ENCODE measurements at regions not wholly inside any gene's neighbourhood (a gene's known extent, or its start where the extent isn't known, plus 50 kb on each side); places are given as distances from the start of the nearest gene placed in this dataset.

- DNase-seq (ENCODE audit: low read depth) = no peak
Measured at GRCh38 chr22:48695251-48695650, 1132.4 kb downstream of the BRD1 start.

- no peak for DNase-seq (ENCODE audit: low read depth)
Measured at GRCh38 chr22:48694296-48694883, 1133.3 kb downstream of the BRD1 start.

GRCh38 chr22:48693377-48694135 lies 1134.1 kb downstream of the BRD1 start:
- DNase-seq (ENCODE audit: low read depth) = no peak

GRCh38 chr22:48692734-48693376 lies 1134.8 kb downstream of the BRD1 start:
- no peak for DNase-seq (ENCODE audit: low read depth)

DNA sequence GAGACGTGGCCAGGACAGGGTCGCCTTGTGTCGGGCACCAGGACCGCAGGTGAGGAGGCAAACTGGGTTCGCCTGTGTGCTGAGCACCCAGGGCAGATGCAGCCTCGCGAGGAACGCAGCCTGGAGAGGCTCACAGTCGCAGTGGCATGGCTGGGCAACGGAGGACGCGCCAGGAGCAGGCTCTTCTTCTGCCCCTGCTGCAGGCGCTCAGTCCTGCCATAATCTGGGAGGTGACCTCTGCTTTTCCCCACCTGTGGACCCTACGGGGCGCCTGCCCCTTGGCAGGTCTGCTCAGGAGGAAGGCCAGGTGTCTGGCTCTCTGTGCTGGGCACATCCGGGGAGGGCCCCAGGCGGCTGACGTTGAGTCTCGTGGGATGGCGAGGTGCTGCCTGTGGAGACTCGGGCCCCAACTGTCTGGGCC lies 1136.2 kb downstream of the BRD1 start:
- no peak for DNase-seq (ENCODE audit: low read depth)

DNA sequence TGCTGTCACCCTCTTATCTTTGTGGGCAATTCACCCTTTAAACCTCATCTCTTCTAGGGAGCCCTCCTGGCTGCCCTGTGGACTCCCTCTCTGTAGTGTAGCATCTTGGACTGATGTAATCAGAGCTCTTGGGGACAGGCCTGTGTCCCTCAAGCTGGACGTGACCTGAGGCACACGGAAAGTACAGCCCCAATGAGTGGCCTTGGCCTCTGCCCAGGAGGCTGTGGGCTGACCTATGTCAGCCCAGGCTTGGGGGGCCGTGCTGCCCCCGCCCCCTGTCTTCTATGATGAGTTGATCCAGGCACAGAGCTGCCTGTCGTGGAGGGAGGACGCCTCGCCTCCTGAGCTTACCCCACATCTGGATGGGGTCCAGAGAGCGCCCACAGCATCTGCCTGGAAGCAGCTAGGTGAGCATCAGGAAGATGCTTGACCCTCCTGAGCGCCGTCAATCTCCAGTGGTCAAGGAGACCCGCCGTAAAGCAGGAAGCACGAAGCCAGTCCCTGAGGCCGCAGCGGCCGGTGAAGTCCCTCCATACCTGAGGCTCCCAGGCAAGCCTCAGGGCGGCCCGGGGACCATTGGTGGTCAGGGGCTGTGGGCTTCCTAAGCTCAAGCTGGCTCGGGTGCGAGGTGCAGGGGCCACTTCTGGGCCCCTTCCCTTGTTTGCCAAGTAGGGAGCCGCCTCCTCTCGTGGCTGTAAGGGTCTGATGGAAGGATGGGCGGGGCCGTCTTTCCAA lies 1136.9 kb downstream of the BRD1 start:
- DNase-seq (ENCODE audit: low read depth) = no peak

- no peak for DNase-seq (ENCODE audit: low read depth)
Measured at GRCh38 chr22:48689206-48689605, 1138.5 kb downstream of the BRD1 start.

DNA sequence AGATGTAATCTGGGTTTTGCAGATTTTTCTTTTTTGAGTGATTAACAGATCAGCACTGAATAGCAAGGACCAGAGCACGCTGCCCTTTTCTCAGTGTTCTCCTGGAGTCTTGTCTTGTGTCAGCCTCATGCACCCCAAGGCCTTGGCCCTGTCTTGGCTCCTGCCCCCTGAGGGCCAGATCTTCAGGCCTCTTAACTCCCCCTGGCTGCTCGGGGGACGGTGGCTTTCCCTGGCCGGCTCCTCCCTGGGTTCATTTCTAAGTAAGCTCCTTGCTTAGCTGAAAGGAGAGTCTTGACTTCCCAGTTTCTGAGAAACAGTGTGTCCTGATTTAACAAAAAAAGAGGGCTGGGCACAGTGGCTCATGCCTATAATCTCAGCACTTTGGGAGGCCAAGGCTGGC lies 1139.3 kb downstream of the BRD1 start:
- no peak for DNase-seq (ENCODE audit: low read depth)

DNA sequence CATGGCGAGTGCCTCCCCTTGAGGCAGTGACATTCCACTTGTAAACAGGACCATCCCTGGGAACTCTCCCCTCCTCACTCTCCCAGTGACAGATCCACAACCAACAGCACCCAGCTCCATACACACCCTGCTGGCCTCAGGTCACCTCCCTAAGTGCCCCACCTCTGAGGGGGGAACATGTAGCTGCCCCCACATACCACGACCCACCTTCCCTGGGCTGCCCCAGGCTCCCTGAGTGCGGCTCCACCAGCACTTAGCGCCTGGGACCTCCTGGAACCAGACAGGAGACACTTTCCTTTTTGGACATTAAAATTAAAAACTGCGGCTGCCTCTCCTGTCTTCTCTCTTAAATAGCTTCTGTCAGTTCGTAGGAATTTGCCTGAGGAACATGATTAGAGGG lies 1140.1 kb downstream of the BRD1 start:
- DNase-seq (ENCODE audit: low read depth) = no peak

- no peak for DNase-seq (ENCODE audit: low read depth)
Measured at GRCh38 chr22:48686694-48687302, 1140.9 kb downstream of the BRD1 start.

GRCh38 chr22:48685767-48686166 lies 1141.9 kb downstream of the BRD1 start:
- no peak for DNase-seq (ENCODE audit: low read depth)

- DNase-seq (ENCODE audit: low read depth) = no peak
Measured at GRCh38 chr22:48683640-48684039, 1144.0 kb downstream of the BRD1 start.

- no peak for DNase-seq (ENCODE audit: low read depth)
Measured at GRCh38 chr22:48682504-48682903, 1145.2 kb downstream of the BRD1 start.

DNA sequence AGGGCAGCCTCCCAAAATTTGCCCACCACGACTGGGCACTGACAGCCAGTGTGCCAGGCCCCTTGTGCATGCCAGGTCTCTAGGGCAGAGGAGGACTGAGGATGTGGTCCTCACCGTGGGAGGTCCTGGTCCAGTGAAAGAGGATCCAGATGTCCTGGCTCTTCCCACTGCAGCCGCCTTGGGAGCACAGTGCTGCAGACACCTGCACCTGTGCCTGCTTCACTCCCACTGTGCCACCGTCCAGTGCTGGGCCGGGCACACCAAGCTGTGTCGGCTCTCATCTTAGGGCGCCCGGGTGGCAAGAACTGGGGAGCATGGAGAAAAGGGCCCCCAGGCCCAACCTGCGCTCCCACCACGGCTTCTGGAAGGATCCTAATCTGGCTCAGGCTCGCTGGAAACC lies 1147.1 kb downstream of the BRD1 start:
- DNase-seq (ENCODE audit: low read depth) = no peak

DNA sequence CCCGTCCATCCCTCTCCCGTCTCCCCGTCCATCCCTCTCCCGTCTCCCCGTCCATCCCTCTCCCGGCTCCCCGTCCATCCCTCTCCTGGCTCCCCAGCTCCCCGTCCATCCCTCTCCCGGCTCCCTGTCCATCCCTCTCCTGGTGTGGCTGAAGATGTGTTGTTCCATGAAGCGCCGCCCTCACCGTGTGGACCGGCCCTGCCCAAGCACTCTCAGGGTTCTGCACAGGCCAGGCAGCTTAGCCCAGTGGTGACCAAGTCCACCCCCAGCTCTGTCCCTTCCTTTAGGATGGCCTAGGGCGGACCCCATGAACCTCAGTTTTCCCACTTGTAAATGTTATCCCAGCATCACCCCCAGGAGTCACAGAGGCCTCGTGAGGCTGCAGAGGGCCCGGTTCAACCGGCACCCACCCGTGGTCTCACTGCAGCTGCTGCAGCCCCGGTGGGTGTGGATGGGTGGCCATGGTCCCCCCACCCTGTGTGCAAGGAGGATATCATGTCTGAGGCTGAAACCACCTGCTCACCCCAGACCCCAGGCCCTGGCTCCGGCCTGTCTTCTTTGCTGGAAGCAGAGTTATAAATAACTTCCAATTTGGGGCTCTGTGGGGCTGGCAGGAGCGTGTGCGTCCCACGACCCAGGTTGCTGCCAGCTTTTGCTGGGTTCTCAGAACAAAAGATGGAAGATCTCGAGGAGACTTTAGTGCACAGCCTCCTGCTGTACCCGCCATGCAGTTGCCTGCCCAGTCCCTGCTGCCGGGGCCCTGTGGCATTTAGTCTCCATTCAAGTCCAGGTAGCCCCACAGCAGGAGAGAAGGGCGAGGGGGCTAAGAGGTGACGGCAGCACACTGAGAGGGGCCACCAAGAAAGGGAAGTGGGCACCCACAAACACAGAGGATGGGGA lies 1147.8 kb downstream of the BRD1 start:
- no peak for DNase-seq (ENCODE audit: low read depth)

GRCh38 chr22:48678171-48679135 lies 1149.2 kb downstream of the BRD1 start:
- DNase-seq (ENCODE audit: low read depth) = no peak

DNA sequence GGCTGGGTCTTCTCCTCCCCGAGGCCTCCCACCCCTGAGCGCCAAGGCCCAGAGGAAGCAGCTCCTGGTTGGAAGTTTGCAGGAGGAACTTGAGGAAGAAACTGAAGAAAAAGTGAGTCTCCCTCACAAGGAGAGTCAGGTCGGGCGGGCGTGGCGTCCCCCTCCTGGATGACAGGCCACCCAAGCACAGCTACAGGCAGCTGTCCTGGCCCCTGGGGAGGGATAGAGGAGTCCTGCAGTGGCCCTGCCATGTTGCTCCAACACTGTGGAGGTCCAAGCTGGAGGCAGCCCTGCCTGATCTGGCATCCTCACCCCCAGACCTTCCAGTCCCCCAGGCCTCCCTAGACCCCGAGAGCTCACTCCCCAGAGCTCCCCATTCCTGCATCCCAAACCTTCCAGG lies 1150.1 kb downstream of the BRD1 start:
- no peak for DNase-seq (ENCODE audit: low read depth)

DNA sequence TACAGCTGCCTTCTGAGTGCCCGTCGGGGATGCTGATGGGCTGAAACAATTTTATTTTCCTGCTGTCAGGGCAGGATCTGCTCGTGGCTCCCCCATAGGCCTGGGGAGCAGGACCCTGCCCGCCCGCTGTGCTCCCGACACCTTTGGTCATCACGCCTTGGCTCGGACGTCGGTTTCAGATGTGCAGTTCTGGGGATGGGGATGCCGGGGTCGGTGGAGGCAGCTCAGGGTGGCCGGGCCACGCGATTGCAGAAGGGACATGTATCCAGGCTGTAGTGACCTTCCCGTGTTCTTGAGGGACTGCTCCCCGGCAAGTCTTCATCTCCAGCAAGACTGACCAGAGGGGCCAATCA lies 1150.5 kb downstream of the BRD1 start:
- DNase-seq (ENCODE audit: low read depth) = no peak

- DNase-seq (ENCODE audit: low read depth) = no peak
Measured at GRCh38 chr22:48676266-48677167, 1151.2 kb downstream of the BRD1 start.

Measured in HS-5 (cell line).